ENCODE measurements at regions not wholly inside any gene's neighbourhood (a gene's known extent, or its start where the extent isn't known, plus 50 kb on each side); places are given as distances from the start of the nearest gene placed in this dataset.
"Not testable (repeated sequence)": the region's sequence is repeated elsewhere in the genome, so short reads cannot be mapped to it uniquely, and the experiment has no call there.

DNA sequence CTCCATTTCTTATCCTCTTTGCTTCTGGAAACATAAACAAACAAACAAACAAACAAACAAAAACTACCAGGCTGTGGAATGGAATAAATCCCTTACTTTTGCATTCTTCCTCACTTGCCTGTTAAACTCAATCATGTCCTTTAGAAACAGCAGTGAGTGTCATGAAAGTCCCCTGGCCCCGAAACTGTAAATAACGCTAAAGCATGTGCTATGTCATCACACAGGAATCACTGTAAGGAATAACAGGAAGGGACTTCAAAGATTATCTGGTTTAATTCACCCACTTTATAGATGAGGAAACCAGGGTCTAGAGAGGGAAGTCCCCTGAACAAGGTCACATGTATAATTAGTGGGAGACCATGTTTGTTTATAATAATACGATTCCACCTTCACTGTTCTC, 159.4 kb upstream of the MEOX2 start:
- no peak for DNase-seq

DNA sequence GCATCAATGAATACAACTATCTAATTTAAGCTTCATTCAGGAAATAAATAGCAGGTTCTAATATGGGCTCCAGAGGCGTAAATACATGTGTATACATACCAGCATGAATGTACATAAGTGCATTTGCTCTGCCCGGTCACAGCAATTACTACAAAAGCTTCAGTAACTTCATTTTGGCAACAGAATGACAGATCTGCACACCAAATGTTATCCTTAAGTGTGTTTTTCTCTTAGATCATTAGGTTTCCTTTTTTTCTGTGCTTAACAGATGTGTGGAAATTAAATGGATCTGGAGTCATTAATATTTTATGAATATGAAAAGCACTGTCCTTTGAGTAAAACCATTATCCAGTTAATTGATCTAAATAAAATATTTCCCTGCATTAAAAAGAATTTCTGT, 159.0 kb upstream of the MEOX2 start:
- DNase-seq: no peak

GRCh38 chr7:15839416-15840100, 153.1 kb upstream of the MEOX2 start:
- no peak for DNase-seq

GRCh38 chr7:15838265-15838664, 151.8 kb upstream of the MEOX2 start:
- no peak for DNase-seq

DNA sequence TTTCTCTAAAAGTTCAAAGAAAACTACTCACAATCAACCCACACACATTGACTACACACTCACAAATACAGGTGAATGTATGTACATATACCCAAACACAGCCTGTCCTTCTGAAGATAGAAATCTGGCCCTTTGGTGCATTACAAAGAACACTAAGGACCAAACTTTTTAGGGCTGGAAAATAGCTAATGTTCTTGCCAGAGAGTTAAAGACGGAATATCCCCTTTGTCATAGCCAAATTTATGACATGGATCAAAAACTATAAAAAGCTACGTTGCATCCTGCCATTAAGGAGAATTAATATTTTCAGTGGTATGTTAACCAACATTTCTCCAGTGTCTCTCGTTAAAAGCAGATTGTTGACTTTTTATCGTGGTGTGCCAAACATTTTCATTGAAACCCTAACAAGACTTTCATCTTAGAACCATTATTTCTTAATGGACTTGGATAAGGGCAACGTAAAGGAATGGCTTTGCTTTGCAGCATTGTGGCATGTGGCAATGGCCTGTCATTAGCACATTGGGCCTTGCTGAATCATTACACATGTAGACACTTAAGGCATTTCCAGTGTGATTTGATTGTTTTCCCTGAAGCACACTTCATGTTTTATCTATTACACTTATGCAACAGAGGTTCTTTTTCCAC, 150.9 kb upstream of the MEOX2 start:
- no peak for DNase-seq

DNA sequence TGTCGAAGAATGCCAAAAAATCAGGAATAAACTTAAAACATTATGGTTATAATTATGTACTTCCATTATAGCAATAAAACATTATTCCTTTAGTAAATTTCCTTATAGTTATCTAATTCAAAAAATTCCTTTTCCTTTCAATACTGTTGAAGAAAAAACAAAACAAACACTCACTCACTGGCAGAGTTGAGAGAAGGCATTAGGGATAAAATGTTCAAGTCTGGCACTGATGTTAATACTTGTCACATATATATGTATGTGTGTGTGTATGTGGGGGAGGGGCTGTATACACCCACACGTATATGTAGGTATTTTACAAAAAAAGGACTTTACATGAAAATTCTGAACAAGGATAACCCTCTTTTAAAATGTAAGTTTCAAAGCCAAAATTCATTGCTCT, 150.2 kb upstream of the MEOX2 start:
- DNase-seq: no peak

GRCh38 chr7:15836041-15836440, 149.6 kb upstream of the MEOX2 start:
- DNase-seq: no peak

GRCh38 chr7:15834446-15834845, 148.0 kb upstream of the MEOX2 start:
- DNase-seq: no peak

DNA sequence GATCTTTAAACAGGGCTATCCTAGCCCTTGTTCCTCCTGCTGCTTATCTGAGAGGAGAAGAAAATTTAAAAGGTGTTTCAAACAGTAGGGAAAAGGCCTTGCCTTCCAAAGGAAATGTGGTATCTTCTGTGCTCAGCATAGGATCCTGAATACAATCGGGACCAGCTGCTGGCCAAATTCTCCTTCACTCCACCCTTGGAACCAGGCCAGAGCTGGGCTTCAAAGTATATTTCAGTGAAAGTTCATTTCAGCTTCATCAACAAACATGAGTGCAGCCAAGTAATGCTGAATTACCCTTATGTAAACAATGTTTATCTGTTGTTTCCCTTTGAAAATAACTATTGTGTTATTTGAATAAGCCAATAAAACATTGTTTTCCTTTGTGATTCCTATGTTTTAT, 146.5 kb upstream of the MEOX2 start:
- no peak for DNase-seq

DNA sequence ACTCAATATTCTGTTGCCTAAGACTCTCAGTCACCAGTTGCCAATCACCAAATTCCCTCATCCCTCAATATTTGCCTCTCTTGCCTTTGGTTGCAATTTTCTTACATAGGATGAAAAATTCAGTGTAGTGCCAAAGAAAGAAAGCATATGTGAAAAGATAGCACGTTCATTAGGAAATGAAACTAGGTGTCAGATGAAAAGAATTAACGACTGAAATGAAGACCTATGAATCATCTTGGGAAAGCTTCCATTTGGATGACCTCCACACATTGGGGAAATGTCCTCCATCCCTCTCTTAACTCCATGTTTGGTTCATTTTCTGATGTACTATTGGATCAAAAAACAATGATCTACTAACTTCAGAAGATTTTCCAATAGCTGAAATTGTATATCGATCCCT, 145.1 kb upstream of the MEOX2 start:
- no peak for DNase-seq

DNA sequence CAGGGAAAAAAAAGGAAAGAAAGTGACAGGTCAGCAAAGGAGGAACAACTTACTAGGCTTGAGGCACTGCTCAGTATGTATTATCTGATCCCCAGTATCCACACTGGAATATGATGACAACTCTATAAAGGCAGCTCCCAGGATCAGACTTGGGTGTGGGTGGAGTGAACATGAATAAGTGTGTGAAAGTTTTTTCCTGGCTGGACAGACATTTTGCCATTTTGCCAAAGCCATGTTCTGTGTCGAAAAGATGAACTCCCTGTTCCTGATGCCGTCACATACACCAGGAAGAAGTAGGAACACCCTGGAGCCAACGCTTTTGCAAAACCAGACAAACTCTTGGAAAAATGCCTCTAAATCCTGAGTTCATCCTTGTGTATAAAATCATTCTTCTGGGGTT, 143.2 kb upstream of the MEOX2 start:
- DNase-seq: no peak

DNA sequence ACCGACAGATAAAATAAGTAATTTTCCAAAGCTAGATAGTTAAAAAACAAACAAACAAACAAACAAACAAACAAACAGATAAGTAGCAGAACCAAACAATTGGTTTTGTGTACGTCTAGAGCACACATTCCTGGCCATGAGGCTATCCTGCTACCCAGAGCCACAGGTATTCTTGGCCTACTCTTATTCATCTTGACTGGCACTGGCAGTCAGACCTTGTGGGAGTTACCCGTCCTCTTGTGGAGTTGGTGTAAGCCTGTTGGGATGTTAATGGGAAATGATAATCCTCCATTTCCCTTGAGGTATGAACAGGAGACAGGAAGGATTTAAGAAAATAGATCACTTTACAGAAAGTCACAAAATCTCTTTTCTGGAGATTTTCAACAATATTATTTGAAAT, 142.4 kb upstream of the MEOX2 start:
- no peak for DNase-seq

- DNase-seq: no peak
Observed at GRCh38 chr7:15821484-15822427, 135.3 kb upstream of the MEOX2 start.

DNA sequence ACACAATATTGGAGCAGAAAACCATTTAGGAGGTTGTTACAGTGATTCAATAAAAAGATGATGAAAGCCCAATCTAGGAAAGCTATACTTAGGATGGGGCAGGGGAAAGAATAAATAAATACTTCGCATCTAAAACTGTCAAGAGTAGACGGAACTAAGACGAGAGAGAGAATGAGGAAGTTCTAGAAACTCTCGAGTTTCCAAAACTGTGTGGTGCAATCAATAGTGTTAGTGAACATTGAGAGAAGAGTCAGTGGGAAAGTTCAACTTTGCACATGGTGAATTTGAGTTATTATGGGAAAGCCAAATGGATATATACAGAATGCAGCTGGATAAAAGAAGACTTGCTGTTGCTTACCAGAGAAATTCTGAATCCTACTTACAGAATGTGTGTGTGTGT, 133.8 kb upstream of the MEOX2 start:
- DNase-seq: no peak

GRCh38 chr7:15816835-15817426, 130.4 kb upstream of the MEOX2 start:
- no peak for DNase-seq

DNA sequence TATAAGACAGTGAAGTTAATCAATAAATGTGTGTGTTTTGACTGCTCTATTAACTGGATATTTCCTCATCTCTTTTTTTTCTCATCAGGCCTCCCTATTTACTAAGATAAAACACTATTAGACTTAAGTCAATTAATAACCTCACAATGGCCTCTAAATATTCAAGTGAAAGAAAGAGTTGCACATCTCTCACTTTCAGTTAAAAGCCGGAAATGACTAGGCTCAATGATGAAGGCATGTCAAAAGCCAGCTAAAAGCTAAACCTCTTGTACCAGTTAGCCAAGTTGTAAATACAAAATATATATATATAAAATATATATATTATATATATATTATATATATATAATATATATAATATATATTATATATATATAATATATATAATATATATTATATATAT, 127.0 kb upstream of the MEOX2 start:
- no peak for DNase-seq

GRCh38 chr7:15810383-15810782, 123.9 kb upstream of the MEOX2 start:
- not testable (repeated sequence) for DNase-seq

GRCh38 chr7:15809936-15810335, 123.5 kb upstream of the MEOX2 start:
- not testable (repeated sequence) for DNase-seq

- DNase-seq: no peak
Observed at GRCh38 chr7:15805891-15806290, 119.4 kb upstream of the MEOX2 start.

- DNase-seq: no peak
Observed at GRCh38 chr7:15802425-15802824, 115.9 kb upstream of the MEOX2 start.

GRCh38 chr7:15801551-15801950, 115.1 kb upstream of the MEOX2 start:
- no peak for DNase-seq

GRCh38 chr7:15801041-15801440, 114.6 kb upstream of the MEOX2 start:
- DNase-seq: no peak

- DNase-seq: no peak
Observed at GRCh38 chr7:15798081-15798480, 111.6 kb upstream of the MEOX2 start.

All from GDM1 (cell line).